HG03439 (cell line): ENCODE measurements at regions not wholly inside any gene's neighbourhood (a gene's known extent, or its start where the extent isn't known, plus 50 kb on each side); places are given as distances from the start of the nearest gene placed in this dataset.
"Not testable (repeated sequence)": the region's sequence is repeated elsewhere in the genome, so short reads cannot be mapped to it uniquely, and the experiment has no call there.

Source experiments
- ATAC-seq: cut with Tn5 transposase; IDR thresholded peaks from one replicate; pipeline ENCODE4 v1.9.1; 2021; ENCODE audit warnings: mild to moderate bottlenecking, moderate library complexity; ENCODE audit not compliant: unreplicated experiment

DNA sequence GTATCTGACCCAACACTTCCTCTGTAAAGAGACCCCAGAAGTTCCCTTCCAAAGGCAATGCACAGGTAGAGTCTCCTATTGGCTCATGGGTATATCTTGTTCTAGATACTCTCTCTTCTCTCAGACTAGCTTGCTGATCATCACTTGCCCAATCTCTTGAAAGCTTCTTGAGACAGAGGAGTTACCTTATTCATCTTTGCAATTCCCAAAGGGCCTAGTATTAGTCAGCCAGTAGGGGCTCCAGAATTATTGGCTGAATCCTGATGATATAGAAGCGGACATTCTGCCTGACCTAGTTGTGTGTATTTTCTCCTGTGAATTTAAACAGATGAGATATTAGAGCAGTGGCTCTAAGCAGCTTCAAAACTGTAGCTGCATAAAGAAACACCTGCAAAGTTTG lies 304.0 kb upstream of the KLF4 start:
- no peak for ATAC-seq

- ATAC-seq = no peak
Observed at GRCh38 chr9:107792596-107792995, 303.0 kb upstream of the KLF4 start.

- no peak for ATAC-seq
Observed at GRCh38 chr9:107792006-107792405, 302.4 kb upstream of the KLF4 start.

DNA sequence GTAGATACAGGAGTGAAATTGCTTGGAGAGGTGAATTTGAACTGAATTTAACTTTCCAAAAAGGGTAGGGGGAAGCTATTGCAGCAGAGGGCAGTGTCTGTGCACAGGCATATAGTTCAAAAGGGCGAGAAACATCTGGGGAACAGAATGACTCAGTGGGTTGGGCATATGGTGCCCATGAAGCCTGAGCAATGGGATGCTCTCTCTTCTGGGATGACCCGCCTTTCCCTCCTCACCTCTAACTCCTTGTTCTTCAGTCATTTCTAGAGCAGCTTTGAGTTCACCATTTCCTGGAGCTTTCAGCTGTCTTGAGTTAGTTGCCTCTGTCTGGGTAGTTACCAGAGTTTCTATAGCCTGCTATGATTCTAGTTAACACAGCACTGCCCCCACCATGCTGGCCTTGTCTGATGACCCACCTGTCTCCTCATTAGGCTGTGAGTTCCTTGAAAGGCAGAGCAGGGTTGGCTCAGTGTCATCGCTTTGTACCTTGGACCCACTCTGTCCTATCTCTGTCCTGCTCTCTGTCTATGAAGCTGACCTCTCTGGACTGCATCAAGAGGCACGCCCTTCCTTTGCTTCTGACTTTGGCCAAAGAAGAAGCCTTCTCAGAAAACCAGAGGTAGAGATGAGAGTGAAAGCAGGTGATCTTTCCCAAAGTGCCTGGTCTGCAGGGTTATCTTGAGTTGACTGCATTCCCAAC lies 299.6 kb upstream of the KLF4 start:
- ATAC-seq = no peak

- ATAC-seq = no peak
Observed at GRCh38 chr9:107786561-107786960, 297.0 kb upstream of the KLF4 start.

GRCh38 chr9:107784235-107784958 lies 294.8 kb upstream of the KLF4 start:
- ATAC-seq = no peak

DNA sequence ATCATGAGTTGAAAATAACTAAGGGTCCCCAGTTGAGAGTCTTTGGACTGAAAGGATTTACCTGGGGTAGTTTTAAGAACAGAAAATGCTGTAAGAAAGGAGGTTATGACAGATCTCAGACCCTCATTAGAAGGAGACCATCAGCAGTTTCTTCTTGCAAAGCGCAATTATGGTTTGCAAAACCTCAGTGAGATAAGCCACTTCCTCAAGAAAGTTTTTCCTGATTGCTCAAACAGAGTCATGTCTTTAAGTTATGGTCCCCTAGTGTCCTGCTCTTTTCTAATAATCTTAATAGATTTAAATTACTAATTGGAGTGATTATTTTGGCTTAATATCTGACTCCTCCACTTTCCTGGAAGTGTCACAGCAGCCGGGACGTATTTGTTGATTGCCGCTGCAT lies 293.2 kb upstream of the KLF4 start:
- ATAC-seq = no peak

DNA sequence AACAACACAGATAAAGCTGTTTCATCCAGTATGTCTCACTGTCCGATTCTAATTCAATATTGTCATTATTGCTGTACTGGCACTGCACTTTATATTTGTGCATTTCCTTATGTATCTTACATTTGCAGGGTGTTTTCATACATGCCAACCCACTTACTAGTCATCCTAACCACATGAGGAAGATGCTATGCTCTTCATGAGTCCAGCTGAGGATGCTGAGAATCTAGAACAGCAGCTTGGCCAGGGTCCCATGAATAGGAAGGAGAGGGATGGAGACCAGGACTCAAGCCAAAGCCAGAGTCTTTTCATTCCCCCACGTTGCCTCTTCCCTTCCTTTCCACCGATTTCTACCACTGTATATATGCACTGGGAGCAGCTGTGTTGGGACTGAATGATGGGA lies 292.8 kb upstream of the KLF4 start:
- ATAC-seq = no peak

DNA sequence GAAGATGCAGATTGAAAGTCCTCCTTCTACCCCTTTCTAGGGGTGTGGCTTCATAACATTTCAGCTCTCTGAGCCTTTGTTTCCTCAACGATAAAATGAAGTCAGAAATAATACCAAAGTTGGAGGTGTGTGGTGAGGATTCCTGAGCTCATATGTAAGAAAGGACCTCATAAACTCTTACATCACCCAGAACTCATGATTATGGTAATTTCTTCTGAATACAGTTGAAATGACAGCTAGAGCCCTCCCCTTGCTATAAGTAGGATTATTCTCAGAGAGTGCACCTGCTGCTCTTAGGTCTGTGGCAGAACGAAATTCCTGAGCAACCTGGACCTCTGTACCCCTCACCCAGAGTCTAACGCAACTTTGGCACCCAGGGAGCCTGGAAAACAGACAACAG lies 291.4 kb upstream of the KLF4 start:
- ATAC-seq = no peak

DNA sequence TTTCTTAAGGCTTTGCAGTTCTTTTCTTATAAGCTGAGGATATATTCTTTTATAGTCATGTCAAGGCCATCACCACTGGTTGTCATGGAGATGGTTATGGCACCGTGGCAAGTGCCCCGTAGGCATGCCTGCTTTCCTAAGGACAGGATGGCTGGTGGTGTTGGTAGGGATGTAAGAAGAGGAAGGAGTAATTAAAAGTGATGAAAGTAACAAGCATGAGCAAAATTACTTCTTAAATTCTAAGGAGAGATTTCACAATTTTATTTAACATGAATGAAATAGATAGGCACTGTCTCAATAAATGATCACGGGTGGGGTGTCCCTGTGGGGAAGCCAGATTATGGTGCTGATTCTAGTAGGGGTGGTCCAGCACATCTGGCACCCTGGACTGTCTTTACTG lies 290.2 kb upstream of the KLF4 start:
- ATAC-seq = no peak

DNA sequence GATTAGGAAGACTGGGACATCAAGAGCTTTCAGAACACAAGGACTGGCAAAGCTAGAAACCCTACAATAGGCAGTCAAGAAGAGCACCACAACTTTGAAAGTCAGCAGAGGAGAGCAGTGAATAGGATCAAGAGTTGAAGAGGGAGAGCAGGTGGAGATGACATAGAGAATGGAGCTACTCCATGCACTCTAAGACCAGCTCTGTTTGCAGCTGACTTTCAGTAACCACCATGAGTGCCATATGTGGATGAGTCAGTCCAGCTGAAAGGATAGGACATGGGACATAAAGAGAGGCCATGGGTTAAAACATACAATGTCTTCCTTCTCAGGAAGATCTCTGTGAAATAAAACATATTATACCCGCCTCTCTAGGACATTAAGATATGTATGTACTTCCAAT lies 289.1 kb upstream of the KLF4 start:
- ATAC-seq = no peak

DNA sequence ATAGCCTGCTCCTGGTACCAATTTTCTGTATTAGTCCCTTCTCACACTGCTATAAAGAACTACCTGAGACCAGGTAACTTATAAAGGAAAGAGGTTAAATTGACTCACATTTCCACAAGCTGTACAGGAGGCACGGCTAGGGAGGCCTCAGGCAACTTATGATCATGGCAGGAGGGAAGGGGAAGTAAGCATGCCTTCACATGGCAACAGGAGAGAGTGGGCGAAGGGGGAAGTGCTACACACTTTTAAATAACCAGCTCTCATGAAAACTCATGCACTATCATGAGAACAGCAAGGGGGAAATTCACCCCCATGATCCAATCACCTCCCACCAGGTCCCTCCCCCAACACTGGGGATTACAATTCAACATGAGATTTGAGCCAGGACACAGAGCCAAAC lies 284.5 kb upstream of the KLF4 start:
- ATAC-seq = not testable (repeated sequence)

- ATAC-seq = no peak
Observed at GRCh38 chr9:107772988-107773387, 283.4 kb upstream of the KLF4 start.

DNA sequence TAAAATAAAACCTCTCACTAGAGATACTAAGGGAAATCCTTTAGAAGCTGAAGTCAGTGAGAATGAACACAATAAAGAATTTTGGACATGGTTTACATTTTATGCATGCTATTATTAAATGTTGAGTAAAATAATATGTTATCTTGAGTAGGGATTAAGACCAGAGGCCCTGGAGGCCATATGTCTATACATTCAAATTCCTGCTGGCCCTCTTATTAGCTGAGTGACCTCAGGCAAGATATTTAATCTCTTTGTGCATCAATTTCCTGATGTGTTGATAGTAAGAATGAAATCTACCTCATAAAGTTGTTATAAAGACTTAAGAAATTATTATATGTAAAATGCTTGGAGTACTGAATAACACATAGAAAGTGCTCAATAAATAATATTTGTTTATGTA lies 281.1 kb upstream of the KLF4 start:
- ATAC-seq = no peak

GRCh38 chr9:107768224-107768623 lies 278.7 kb upstream of the KLF4 start:
- ATAC-seq = no peak

- no peak for ATAC-seq
Observed at GRCh38 chr9:107767711-107768110, 278.1 kb upstream of the KLF4 start.

DNA sequence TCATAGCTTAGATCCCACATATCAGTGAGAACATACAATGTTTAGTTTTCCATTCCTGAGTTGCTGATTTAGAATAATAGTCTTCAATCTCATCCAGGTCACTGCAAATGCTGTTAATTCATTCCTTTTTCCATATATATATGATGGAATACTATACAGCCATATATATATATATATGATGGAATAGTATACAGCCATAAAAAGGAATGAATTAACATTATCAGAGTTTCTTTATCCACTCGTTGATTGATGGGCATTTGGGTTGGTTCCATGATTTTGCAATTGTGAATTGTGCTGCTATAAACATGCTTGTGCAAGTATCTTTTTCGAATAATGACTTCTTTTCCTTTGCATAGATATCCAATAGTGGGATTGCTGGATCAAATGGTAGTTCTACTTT lies 273.9 kb upstream of the KLF4 start:
- not testable (repeated sequence) for ATAC-seq

DNA sequence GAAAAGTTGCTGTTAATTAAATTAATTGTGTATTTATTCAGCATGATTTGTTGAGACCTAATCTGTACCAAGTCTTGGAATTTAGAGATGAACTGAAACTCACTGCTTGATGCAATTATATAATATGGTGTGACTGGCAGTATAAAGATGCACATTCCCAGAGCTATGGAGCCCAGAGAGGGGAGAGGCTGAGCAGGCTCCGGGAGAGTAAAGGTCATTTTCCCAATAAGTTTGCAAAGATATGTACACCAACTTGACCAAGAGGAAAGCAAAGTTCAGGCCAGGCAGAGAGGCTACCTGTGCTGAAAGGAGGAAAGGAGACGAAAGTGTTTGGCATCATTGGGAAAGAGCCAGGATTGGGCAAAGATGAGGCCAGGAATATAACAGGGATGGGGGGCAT lies 271.7 kb upstream of the KLF4 start:
- no peak for ATAC-seq

DNA sequence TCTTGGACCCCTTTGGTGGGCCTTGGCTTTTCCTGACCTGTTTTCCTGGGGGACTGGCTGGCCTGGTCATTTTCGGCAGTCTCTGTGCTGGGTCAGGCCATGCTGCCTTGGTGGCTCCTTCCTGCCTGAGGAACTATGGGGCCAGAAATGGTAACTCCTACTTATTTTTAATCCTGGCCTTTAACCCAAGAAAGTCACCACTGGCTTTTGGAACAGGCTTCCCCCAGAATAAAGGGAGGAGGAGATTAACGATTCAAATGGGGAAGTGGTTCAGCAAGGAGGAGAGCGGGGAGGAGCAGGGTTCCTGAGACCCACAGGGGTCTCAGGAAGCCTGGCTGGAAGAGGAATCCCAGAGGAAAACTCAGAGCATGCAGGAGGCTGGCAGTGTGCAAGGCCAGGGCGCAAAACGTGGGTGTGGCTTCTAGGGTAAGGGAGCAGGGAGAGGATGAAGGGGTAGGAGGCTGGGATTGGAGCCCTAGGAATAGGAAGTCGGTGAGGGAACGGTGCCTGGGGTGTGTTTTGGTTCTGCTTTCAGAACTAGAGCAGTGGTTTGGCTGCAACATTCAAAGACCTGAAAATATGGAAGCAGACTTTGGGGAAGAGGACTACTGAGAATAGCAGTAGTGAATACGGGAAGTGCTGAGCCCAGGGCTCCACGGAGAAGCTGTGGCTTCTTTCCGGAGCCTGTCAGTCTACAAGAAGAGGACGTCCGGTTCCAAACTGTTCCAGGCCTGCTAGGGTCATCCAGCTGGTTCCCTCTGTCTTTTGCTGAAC lies 271.1 kb upstream of the KLF4 start:
- ATAC-seq = no peak

- no peak for ATAC-seq
Observed at GRCh38 chr9:107759823-107760166, 270.2 kb upstream of the KLF4 start.

GRCh38 chr9:107759009-107759822 lies 269.6 kb upstream of the KLF4 start:
- no peak for ATAC-seq
